CD4-positive, alpha-beta T cell treated with Interleukin-2 at 100 ng/mL for 4 hours (primary cell): ENCODE measurements at regions not wholly inside any gene's neighbourhood (a gene's known extent, or its start where the extent isn't known, plus 50 kb on each side); places are given as distances from the start of the nearest gene placed in this dataset.
"Not testable (repeated sequence)": the region's sequence is repeated elsewhere in the genome, so short reads cannot be mapped to it uniquely, and the experiment has no call there.

Experiments
- DNase-seq: peaks from one replicate; pipeline ENCODE4 v3.0.0-alpha.2; 2020; ENCODE audit warnings: low spot score

DNA sequence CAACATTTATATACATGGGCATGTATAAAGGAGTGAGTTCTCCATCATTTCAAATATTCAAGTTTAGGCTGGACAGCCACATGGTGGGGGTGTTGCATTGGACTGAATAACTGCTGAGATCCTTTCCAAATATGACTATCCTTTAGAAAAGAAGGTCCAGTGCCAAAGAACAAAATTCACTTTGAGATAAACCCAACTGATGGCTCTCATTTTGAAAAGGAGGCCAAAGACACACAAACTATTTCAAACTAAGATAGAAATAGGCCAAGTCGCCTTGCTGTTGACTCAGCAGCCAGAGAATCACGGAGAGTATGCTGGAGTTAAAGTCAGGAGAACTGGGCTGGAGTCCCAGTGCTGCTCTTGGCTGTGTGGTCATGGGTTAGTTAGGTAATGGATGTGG lies 204.5 kb upstream of the LRATD1 start:
- no peak for DNase-seq

DNA sequence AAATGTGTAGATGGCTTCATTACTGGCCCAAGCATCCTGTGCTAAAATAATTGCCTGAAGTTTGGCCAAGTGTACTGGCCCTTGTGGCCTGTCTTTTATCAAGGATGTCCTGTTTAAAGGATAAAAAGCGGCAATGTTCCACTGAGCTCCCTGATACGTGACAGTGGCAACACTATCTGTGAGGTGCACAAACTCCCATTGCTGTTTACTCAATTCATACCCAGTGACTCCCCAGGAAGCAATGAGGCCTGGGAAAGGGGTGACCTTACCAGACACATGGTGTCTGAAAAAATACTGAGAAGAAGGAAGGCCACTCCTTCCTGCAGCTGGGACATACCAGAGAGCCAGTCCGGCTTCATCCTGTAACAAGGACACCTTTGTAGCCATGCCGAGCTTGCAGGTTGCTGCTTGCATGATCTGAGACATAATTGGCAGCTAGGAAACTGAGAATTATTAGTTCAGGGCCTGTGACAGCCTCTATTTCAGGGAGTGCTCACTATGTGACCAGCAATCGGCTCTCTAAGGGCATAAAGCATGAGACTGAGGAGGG lies 198.5 kb upstream of the LRATD1 start:
- no peak for DNase-seq

DNA sequence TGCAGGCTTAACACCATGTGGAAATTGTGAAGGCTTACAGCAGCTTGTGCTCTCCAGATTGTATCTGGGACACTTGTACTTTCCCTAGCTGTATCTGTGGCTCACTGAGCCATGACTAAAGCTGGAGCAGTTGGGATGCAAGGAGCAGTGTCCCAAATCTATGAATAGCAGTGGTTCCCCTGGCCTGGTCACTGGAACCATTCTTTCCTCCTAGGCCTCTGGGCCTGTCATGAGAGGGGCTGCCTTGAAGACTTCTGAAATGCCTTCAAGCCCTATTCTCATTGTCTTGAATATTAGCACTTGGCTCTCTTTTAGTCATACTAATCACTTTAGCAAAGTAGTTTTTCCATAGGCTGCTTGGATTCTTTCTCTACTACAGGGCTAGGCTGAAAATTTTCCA lies 186.8 kb upstream of the LRATD1 start:
- no peak for DNase-seq

DNA sequence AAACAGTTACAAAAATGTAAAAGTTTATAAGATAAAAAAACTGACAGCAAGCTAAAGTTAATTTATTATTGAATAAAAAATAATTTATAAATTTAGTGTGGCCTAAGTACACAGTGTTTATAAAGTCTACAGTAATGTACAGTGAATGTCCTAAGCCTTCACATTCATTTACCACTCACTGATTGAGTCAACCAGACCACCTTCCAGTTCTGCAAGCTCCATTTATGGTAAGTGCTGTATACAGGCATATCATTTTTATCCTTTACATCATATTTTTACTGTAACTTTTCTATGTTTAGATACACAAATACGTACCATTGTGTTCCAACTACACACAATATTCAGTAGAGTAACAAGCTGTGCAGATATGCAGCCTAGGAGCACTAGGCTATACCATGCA lies 184.2 kb upstream of the LRATD1 start:
- DNase-seq, result no peak

DNA sequence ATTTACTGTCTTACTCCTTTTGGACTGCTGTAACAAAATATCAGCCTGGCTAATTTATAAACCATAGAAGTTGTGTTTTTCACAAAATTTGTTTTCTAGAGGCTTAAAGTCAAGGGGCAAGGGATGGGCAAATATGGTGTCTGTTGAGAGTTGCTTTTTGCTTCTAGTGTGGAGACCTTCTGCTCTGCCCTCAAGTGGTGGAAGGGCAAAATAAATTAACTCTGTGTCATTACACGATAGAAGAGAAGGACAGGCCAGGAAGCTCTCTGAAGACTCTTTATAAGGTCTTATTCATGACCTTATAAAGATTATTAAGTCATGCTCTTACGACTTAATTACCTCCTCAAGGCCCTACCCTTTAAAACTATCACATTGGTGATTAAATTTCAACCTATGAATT lies 181.2 kb upstream of the LRATD1 start:
- no peak for DNase-seq

DNA sequence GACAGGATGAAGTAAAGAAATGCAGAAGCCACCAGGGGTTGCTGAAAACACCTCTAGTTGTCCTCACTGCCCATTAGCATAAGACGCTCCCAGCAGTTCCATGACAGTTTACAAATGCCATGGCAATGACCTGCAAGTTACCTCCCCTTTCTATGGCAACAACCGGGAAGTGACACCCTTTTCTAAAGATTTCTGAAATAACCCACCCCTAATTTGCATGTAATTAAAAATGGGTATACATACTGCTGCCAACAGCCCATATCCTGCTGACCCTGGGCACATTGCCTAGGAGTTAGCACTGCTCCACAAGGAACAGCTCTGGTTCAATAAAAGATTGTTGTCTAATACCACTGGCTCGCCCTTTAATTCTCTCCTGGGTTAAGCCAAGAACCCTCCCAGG lies 178.3 kb upstream of the LRATD1 start:
- DNase-seq, result no peak

DNA sequence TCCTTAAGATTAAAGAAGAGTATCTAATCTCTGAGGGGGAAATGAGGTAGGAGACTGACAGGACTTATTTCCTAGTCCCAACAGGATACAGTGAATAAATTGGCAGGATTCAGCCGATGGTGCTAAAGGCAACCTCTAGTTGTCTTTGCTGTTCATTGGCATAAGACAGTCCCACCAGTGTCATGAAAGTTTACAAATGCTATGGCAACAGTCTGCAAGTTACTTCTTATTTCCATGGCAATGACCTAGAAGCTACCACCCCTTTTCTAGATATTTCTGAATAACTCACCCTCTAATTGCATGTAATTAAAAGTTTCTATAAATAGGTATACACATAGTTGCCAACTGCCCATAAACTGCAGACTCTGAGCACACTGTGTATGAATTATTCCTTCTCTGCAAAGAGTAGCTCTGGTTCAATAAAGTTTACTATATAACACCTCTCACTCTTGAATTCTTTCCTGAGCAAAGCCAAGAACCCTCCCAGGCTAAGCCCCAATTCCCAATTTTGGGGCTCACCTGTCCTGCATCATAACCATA lies 172.7 kb upstream of the LRATD1 start:
- no peak for DNase-seq

DNA sequence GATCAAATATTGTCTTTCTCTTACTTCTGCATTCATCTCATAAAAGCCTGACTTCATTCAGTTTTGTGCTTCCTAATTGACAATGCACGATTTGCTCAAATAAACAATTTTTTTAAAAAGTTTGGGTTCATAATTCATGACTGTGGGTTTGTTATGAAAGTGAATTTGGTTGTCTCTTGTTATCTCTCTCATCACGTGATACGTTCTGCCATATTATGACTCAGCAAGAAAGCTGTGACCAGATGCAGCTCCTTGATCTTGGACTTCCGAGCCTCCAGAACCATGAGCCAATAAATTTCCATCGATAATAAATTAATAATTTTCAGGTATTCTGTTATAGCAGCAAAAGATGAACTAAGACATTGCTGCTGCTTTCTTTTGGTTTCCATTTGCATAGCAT lies 156.5 kb upstream of the LRATD1 start:
- DNase-seq, result no peak

DNA sequence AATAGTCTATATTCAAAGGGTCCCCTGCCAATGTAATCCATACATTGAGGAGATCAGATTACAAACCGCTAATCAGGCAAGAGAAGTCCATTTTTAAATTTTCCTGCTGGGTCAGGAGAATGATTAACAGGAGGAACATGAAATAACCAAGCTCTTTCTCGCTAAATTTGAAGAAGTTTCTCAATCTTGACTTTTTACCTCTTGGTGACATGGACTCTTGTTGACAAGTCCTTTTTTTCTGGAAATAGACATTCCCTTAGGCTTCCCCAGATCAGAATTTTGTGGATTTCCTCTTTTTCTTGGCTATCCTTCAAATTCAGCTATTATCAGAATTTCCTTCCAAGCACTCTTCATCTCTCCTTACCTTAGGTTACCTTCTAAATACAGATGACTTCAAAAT lies 153.0 kb upstream of the LRATD1 start:
- no peak for DNase-seq

DNA sequence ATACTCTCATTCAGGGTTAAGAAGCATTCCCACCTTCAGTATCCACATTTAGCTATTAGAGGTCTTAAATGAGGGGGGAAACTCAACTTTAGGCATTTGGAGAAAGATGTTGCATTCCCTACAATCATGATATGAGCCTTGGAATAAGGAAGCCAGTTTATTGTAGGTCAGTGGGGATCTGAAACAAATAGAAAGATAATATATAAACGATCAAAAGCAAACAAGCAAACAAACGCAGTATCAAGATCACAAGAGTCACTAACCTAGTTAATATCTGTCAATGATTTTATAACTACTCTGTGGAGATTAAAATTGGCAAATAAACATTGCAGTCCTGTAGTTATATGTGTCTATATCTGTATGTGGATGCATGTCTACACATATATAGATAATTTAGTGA lies 152.4 kb upstream of the LRATD1 start:
- no peak for DNase-seq

DNA sequence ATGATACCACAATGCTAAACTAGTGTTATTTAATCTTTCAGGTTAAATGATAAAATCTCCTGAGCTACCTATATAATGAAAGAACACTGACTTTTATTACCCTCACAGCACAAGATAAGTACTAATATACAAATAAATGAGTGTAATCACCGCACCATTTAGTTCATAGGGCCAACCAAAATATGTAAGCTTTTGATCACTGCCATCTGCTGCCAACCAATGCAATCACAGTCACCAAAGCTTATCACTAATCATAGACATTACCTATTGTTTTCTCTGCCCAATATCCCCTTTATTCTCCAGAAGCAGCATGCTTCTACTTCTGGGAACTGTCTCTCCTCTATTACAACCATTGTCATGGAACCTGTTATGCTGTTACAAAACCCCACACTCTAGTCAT lies 151.6 kb upstream of the LRATD1 start:
- DNase-seq, result no peak

DNA sequence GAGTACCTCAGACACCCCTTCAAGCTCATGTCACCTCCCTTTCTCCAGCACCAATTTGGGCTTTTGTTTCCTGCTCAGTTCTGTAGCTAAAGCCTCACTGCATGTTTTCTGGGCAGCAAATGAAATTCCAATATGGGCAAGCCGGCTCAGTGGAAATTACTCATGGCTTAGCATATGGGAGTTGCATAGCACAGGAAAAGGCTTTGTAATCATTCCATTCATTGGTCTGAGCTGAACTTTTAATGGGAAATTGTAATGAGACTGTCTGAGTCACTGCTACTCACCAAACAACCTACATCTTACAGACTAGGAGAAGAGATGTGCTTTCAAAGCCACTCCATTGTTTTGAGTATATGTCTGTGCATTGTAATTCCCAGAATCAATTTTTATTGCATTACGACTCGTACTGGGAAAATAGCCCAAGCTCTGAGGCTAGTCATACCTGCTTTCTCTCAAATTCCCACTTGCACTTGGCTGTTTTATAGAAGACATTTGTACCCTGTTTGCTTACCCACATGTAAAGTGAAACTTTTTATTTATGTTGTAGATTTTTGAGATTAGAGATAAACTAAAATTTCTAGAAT lies 139.5 kb upstream of the LRATD1 start:
- DNase-seq, result no peak

DNA sequence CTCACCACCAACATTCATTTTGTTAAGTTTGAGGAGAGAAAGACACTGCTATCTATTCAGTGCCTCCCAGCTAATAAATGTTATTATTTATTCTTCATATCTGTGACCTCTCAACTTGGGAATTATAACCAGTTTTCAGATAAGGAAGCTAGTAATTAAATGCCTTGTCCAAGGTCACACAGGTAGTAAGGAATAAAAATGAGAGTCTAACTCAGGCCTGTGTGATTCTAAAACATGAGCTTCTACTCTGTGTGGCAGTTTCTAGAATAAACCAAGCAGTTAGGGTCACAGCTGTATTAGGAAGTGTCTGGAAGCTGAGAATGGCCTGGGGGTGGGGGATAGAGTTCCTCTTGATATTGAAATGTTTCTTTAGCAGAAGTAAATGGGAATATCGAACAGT lies 137.8 kb upstream of the LRATD1 start:
- DNase-seq, result no peak

DNA sequence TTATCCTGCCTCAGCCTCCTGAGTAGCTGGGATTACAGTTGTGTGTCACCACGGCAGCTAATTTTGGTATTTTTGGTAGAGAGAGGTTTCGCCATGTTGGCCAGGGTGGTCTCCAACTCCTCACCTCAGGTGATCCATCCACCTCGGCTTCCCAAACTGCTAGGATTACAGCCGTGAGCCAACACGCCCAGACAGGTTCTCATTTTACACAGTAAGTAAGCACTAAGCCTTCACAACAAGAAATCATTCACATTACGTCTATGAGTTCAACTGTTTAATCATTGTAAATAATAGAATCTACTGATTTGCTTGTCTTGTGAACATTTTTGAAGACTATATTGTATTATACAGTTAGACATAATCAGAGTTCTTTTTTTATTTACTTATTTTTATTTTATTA lies 131.5 kb upstream of the LRATD1 start:
- no peak for DNase-seq

DNA sequence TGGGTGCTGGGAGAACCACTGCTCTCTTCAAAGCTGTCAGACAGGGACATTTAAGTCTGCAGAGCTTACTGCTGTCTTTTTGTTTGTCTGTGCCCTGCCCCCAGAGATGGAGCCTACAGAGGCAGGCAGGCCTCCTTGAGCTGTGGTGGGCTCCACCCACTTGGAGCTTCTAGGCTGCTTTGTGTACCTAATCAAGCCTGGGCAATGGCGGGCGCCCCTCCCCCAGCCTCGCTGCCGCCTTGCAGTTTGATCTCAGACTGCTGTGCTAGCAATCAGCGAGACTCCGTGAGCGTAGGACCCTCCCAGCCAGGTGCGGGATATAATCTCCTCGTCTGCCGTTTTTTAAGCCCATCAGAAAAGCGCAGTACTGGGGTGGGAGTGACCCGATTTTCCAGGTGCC lies 125.6 kb upstream of the LRATD1 start:
- DNase-seq, result not testable (repeated sequence)

DNA sequence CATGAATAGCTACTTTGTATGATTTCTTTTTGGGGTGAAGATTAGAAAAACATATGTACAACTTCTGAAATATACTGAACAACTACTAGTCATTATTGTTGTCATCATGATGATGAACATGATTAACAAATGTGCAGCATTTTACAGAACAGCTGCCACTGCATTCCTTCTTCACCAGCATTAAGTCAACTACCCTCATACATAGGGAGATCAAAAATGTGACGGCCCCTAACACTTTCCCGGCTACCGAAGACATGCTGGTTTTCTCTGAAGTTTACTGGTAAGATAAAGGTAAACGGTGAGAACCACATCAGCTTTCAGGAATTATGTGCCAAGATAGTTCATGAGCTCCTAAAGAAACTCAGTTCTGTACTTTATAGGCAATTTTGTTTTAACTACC lies 121.0 kb upstream of the LRATD1 start:
- no peak for DNase-seq

DNA sequence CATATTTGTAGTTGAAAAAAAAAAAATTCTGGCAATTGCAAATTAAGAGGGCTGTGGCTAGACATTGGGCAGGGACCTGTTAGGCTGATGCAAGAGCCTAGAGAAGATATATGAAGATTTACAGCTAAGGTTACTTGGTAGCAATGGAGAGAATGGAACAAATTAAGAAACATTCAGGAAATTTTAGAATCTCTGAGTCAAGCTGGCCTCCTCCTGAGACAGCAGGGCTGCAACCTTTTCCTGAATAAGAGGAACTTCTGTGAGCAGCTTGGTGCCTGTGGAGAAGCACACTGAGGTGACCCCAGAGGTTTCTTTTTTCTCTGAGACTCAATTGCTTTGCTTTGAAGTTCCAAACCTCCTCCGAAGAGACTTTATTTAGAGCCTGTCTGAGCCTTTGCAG lies 118.6 kb upstream of the LRATD1 start:
- no peak for DNase-seq

DNA sequence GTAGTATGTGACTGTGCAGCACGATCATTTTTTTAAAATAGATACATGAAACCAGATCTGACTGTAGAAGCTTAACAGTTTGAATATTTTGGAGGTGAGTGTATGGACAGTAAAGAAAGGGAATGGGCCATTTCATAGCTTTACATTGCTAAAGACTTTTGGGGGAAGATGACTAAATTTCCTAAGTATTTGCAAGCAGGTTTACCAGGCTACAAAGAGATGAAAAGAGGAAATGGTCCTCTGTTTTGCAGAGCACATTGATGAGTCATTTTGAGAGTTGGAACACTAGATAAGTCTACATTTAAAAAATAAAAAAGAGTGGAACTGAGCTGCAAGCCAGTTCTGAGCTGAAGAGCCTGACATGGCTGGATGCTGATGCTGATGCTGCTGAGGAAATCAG lies 115.7 kb upstream of the LRATD1 start:
- DNase-seq, result no peak

DNA sequence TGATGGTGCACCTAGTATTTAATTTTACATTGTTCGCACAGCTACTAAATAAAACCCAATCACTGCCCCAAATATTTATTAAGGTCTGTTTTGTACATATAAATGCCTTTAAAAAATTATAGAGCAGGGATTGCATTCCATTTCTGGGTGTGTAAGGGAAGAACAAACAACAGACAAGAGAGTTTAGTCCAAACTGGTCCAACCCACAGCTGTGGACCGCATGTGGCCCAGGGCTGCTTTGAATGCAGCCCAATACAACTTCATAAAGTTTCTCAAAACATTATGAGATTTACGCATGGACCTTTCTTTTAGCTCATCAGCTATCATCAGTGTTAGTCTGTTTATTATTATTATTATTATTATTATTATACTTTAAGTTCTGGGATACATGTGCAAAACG lies 114.8 kb upstream of the LRATD1 start:
- no peak for DNase-seq

DNA sequence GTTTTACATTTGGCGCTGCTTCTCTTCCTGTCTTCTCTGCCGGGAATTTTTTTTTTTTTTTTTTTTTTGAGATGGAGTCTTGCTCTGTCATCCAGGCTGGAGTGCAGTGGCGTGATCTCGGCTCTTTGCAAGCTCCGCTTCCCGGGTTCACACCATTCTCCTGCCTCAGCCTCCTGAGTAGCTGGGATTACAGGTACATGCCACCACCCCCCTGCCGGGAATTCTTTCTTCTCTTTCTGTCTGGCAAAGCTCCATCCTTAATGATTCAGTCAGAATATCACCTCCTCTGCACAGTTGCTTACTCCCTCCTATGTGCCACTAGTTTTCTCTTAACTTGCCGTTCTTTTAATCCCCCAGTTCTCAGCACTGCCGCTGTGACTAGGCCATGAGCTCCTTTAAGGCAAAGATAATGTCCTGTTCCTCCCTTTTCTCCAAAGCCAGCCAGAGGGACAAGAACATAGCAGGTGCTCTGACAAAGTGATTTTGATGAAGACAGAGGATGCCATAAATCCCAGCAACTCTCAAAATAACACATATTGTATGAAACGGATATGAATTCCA lies 112.1 kb upstream of the LRATD1 start:
- no peak for DNase-seq

DNA sequence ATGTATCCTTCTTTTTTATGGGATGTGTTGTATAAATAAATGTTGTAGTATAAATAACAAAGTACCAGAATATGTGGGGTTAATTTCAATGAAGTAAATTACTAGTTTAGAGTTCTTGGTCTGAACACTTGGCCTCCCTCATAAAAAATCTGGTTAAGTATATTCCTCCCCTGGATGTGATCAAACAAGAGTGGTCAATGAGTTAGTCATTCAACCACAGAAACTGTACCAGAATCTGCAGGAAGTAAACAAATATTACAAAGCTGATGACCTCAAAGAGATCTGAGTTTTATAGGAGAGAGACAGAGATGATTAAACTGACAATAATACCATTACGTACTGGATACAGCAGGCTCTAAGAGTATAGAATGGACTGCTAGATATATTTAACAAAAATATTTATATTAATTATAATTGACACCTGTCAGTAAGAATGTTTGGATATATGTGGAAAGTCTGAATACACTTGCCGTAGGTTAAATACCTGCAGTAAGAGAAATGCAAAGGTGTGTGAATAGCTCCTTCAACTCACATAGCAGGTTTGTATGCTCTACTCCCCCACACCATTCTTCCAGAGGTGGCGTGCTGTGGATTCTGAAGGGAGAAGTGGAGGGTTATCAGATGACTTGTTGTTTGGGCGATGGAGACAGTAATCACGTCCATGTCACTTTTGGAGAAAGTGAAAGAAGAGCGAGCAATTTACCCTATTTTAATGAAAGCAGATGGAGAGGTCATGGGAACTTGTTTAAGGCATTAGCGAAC lies 108.3 kb upstream of the LRATD1 start:
- no peak for DNase-seq

DNA sequence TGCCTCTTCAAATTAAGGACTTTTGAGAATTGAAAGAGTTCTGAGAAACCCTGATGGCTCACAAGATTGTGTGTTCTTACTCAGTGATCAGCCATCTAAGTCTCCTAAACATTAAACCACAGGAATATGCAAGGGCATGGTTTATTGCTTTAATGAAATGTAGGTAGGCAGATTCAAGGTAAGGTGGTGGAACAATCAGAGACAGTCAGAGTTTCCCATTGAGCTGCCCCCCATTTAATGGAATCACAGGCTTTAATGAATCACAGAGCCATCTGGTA lies 107.8 kb upstream of the LRATD1 start:
- no peak for DNase-seq

DNA sequence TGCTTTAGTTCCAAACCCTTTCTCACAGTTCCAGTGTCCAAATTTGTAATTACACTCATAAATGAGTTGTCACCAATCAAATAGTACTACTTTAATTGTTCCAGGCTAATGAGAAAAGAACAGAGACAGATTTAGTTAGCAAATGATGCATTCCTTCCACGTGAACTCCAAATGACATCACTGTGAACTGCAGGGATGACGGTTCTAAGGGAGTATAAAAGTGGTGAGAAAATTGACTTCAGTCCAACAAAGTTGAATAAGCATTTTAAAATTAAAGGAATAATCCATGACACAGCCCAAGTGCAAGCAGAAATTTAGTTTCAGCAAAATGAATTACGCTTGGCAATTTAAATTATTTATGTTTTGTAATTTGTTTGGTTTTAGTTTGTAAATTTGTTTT lies 102.0 kb upstream of the LRATD1 start:
- DNase-seq, result no peak
